ENCODE measurements at regions not wholly inside any gene's neighbourhood (a gene's known extent, or its start where the extent isn't known, plus 50 kb on each side); places are given as distances from the start of the nearest gene placed in this dataset.
A peak's percentile ranks its signal among the peaks of the same experiment; 100 is the strongest.

DNA sequence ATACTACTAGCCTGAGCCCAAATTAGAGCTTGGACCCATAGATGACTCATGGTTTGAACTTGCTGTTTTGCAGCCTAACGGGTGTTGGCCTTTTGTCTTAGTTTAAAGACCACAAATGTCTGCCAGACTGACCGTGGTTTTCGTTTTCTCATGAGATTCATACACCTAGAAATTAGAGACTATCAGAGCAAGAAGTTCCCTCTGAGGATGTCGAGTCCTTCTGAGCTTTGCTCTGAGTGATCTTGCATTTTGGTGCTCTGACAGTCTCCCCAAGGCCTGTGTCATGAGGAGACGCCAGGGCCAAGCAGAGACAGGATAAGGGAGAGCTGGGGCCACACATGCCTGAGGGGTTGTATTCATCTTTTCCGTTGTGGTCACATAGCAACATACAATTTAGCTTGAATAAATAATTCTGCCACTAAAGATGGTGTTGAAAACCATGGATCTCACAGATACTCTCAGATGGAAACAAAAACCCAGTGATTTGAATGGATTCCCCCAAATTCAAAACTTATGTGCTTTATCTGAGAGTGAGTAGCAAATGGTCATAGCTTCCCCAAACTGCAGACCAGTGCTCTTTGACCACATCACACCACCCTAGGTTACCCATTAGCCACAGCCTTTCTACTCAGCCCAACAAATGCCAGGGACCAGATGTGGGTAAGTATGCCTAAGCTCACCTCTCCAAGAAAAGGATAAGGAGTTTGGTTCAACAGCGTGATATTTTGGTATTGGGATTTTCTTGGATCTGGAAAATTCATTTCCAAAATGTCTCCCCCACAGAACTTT lies 762.0 kb upstream of the IGFBP3 start:
- CTCF ChIA-PET = interaction anchor here (0.6 to 2.8 kb wide), 9 partner anchors 10 to 554 kb away, joined by 3 to 11 read pairs (median 3); no protein-coding TSS in a partner anchor
- TF ChIP-seq, protein P1, sequence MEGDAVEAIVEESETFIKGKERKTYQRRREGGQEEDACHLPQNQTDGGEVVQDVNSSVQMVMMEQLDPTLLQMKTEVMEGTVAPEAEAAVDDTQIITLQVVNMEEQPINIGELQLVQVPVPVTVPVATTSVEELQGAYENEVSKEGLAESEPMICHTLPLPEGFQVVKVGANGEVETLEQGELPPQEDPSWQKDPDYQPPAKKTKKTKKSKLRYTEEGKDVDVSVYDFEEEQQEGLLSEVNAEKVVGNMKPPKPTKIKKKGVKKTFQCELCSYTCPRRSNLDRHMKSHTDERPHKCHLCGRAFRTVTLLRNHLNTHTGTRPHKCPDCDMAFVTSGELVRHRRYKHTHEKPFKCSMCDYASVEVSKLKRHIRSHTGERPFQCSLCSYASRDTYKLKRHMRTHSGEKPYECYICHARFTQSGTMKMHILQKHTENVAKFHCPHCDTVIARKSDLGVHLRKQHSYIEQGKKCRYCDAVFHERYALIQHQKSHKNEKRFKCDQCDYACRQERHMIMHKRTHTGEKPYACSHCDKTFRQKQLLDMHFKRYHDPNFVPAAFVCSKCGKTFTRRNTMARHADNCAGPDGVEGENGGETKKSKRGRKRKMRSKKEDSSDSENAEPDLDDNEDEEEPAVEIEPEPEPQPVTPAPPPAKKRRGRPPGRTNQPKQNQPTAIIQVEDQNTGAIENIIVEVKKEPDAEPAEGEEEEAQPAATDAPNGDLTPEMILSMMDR (IDR thresholded peaks at IDR 0.05; ENCODE audit: insufficient read depth, low read depth, low read length) = no peak
- Histone ChIP-seq H3K4me3 (ENCODE audit: low read depth, low read length) (no peak overlapping the region), H3K27me3 (ENCODE audit: control insufficient read depth, insufficient read depth, low read length) (no peaks in the 10 kb centered on the region), H3K36me3 (ENCODE audit: control insufficient read depth, insufficient read depth, low read length) (no peaks in the 10 kb centered on the region)
- POLR2A ChIA-PET = no interaction called here
- DNase-seq (ENCODE audit: low read depth) = peak; percentile 59

- Histone ChIP-seq H3K27me3 (ENCODE audit: control insufficient read depth, insufficient read depth, low read length) (no peaks in the 10 kb centered on the region), H3K36me3 (ENCODE audit: control insufficient read depth, insufficient read depth, low read length) (no peaks in the 10 kb centered on the region), H3K4me3 (ENCODE audit: low read depth, low read length) (no peak overlapping the region)
- TF ChIP-seq, protein P1 (IDR thresholded peaks at IDR 0.05; ENCODE audit: insufficient read depth, low read depth, low read length) = no peak
- ChIA-PET CTCF (interaction anchor here (0.6 to 2.8 kb wide), 6 partner anchors 9 to 609 kb away, joined by 3 to 11 read pairs (median 4); no protein-coding TSS in a partner anchor), POLR2A (no interaction called here)
- DNase-seq (ENCODE audit: low read depth) = no peak
Measured at GRCh38 chr7:46681865-46682503, 760.9 kb upstream of the IGFBP3 start.

DNA sequence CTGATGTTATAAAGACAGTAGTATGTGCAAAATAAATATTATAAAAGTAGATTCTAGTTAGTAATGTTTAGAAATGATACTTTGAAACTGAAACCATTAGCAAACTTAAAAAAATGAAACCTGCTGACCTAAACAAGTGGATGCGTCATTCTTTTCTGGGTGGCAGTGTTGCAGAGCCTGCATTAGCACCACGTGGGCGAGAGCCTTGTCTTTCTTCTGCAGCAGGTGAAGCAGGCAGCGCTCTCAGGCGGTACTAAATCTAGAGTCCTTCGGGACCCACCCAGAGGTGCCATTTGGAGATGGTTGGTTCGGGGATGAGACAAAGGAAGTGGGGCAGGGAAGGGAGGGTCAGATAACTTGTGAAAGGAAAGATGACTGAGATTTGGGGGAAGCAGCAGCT lies 759.1 kb upstream of the IGFBP3 start:
- H3K36me3 ChIP-seq (ENCODE audit: control insufficient read depth, insufficient read depth, low read length) = no peaks in the 10 kb centered on the region
- no peak for DNase-seq (ENCODE audit: low read depth)
- H3K27me3 ChIP-seq (ENCODE audit: control insufficient read depth, insufficient read depth, low read length) = no peaks in the 10 kb centered on the region
- ChIA-PET CTCF (no interaction called here), POLR2A (no interaction called here)
- TF ChIP-seq, protein P1 (IDR thresholded peaks at IDR 0.05; ENCODE audit: insufficient read depth, low read depth, low read length) = no peak
- no peak overlapping the region for H3K4me3 ChIP-seq (ENCODE audit: low read depth, low read length)

- POLR2A ChIA-PET = no interaction called here
- no peak for DNase-seq (ENCODE audit: low read depth)
- H3K4me3 ChIP-seq (ENCODE audit: low read depth, low read length) = no peak overlapping the region
- CTCF ChIA-PET = no interaction called here
- no peaks in the 10 kb centered on the region for H3K27me3 ChIP-seq (ENCODE audit: control insufficient read depth, insufficient read depth, low read length)
- TF ChIP-seq, protein P1 (IDR thresholded peaks at IDR 0.05; ENCODE audit: insufficient read depth, low read depth, low read length) = no peak
- H3K36me3 ChIP-seq (ENCODE audit: control insufficient read depth, insufficient read depth, low read length) = no peaks in the 10 kb centered on the region
Measured at GRCh38 chr7:46679671-46680070, 758.6 kb upstream of the IGFBP3 start.

GRCh38 chr7:46678421-46678820 lies 757.3 kb upstream of the IGFBP3 start:
- ChIA-PET CTCF (no interaction called here), POLR2A (no interaction called here)
- H3K36me3 ChIP-seq (ENCODE audit: control insufficient read depth, insufficient read depth, low read length) = no peaks in the 10 kb centered on the region
- TF ChIP-seq, protein P1 (IDR thresholded peaks at IDR 0.05; ENCODE audit: insufficient read depth, low read depth, low read length) = no peak
- no peaks in the 10 kb centered on the region for H3K27me3 ChIP-seq (ENCODE audit: control insufficient read depth, insufficient read depth, low read length)
- DNase-seq (ENCODE audit: low read depth) = no peak
- H3K4me3 ChIP-seq (ENCODE audit: low read depth, low read length) = no peak overlapping the region
